ENCODE measurements at regions not wholly inside any gene's neighbourhood (a gene's known extent, or its start where the extent isn't known, plus 50 kb on each side); places are given as distances from the start of the nearest gene placed in this dataset.
A peak's percentile ranks its signal among the peaks of the same experiment; 100 is the strongest.

GRCh38 chr3:115323380-115323779 lies 176.3 kb upstream of the ZBTB20 start:
- DNase-seq (ENCODE audit: low read depth in 3 of 3, low spot score in 2 of 3): no peak

- DNase-seq (ENCODE audit: low read depth in 3 of 3, low spot score in 2 of 3): no peak
These were observed 177.0 kb upstream of the ZBTB20 start for GRCh38 chr3:115324056-115324455.

DNA sequence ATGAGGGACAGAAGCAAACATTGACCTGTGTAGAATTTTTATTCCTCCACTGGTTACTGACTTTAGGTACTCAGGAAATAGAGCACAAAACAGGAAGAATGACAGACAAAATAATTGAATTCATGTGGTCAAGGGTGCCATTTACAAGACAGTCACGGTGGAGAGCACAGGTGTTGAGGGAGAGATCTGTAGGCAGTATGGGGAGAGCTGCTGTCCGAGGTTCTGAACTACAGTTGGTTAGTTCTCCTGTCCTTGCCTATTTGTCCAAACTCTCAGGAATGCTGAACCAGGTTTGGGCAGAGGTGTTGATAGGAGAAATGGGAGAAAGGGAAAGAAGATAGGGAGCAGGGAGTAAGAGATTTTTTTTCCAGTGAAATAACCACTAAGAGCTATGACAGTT lies 178.5 kb upstream of the ZBTB20 start:
- peak in 2 of 3 donors; percentile 25 to 41 for DNase-seq (ENCODE audit: low read depth in 3 of 3, low spot score in 2 of 3)

DNA sequence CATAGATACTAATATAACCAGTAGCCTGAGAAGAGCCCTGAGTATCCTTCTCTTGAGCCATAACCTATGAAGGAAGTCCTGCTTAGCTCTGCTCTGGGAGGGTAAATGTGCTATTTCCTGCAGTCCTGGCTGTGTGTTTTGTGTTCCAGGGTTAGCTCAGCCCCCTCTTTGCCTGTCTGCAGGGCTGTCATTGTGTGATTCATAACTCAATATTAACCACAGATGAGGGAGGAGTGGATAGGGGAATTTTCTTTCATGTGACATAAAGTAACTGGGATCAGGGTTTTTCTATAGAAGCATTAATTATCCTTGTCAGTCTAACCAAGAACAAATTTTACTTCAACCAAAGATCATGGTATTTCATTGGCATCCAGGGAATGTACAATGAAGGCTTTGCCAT lies 183.3 kb upstream of the ZBTB20 start:
- no peak for DNase-seq (ENCODE audit: low read depth in 3 of 3, low spot score in 2 of 3)

GRCh38 chr3:115332998-115333397 lies 185.9 kb upstream of the ZBTB20 start:
- no peak for DNase-seq (ENCODE audit: low read depth in 3 of 3, low spot score in 2 of 3)

GRCh38 chr3:115336836-115337235 lies 189.7 kb upstream of the ZBTB20 start:
- no peak for DNase-seq (ENCODE audit: low read depth in 3 of 3, low spot score in 2 of 3)

GRCh38 chr3:115340586-115340985 lies 193.5 kb upstream of the ZBTB20 start:
- DNase-seq (ENCODE audit: low read depth in 3 of 3, low spot score in 2 of 3): no peak

GRCh38 chr3:115341208-115341607 lies 194.1 kb upstream of the ZBTB20 start:
- DNase-seq (ENCODE audit: low read depth in 3 of 3, low spot score in 2 of 3): no peak

- no peak for DNase-seq (ENCODE audit: low read depth in 3 of 3, low spot score in 2 of 3)
These were observed 200.6 kb upstream of the ZBTB20 start for GRCh38 chr3:115347737-115348136.

DNA sequence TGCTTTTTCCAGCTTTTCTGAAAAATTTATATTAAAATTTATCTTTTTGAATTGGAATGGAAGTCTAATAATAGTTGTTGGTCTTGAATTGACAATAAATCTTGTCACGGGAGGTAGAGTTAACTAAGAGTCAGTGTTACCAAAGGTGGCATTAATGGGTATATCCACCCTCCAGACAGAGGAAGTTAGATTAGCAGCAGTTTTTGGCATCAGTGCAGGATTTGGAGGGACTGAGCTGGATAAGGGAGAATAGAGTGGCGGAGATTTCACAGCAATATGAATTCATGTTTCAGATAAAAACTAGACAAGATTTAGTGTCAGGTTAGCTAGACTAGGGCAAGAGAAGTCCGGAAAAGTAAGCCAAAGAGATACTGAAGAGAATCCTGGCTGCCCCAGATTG lies 201.3 kb upstream of the ZBTB20 start:
- DNase-seq (ENCODE audit: low read depth in 3 of 3, low spot score in 2 of 3): no peak

GRCh38 chr3:115348951-115349745 lies 202.1 kb upstream of the ZBTB20 start:
- DNase-seq (ENCODE audit: low read depth in 3 of 3, low spot score in 2 of 3): no peak

GRCh38 chr3:115350606-115351005 lies 203.5 kb upstream of the ZBTB20 start:
- DNase-seq (ENCODE audit: low read depth in 3 of 3, low spot score in 2 of 3): no peak

DNA sequence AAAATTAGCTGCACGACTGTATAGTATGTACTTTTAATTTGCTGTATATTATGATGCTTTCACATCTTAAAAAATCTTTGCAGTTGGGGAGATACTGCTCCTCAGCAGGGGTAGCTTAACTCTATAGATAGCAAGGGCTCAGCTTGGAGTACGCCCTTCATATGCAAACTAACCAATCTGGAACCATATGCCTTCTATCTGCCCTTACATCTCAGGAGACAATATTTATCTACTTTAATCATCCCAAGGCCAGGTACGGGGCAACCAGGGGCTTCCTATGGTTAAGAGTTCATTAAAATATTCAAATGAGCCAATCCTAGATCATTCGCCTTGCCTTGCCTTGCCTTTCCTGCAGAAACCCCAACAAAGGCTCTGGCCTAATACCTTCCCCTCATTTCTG lies 204.1 kb upstream of the ZBTB20 start:
- no peak for DNase-seq (ENCODE audit: low read depth in 3 of 3, low spot score in 2 of 3)

DNA sequence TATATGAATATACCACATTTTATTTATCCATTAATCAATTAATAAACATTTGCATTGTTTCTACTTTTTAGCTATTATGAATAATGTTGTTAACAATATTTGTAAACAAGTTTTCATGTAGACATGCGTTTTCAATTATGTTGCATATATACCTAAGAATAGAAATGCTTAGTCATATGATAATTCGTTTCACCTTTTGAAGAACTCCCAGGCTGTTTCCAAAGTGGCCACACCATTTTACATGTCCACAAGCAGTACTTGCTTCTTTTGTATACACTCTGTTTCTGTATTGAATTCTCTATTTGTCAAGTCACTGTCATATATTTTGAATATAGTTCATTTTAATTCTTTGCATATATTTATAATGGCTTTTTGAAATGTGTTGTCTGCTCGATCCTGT lies 206.9 kb upstream of the ZBTB20 start:
- no peak for DNase-seq (ENCODE audit: low read depth in 3 of 3, low spot score in 2 of 3)

- no peak for DNase-seq (ENCODE audit: low read depth in 3 of 3, low spot score in 2 of 3)
These were observed 210.4 kb upstream of the ZBTB20 start for GRCh38 chr3:115357456-115357855.

GRCh38 chr3:115359536-115359935 lies 212.4 kb upstream of the ZBTB20 start:
- DNase-seq (ENCODE audit: low read depth in 3 of 3, low spot score in 2 of 3): no peak

GRCh38 chr3:115361806-115362205 lies 214.7 kb upstream of the ZBTB20 start:
- DNase-seq (ENCODE audit: low read depth in 3 of 3, low spot score in 2 of 3): no peak

DNA sequence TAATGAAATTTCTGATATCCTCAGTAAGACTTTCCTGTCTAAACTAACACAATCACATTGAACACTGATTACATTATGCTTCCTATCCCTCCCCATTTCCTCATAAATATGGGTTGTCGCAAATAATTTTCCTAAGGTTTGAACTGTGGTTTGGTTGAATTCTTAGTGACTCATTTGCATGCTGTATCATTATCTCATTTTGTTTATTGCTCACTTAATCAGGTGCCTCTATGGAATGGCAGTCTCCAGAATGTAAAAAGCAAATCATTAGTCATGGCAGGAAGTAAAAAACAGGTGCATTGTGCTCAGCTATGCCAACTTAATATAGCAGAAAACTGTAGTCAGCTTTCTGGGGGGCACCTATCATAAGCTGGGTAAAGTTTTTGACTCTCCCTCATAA lies 216.0 kb upstream of the ZBTB20 start:
- DNase-seq (ENCODE audit: low read depth in 3 of 3, low spot score in 2 of 3): no peak

- no peak for DNase-seq (ENCODE audit: low read depth in 3 of 3, low spot score in 2 of 3)
These were observed 221.9 kb upstream of the ZBTB20 start for GRCh38 chr3:115369021-115369420.

DNA sequence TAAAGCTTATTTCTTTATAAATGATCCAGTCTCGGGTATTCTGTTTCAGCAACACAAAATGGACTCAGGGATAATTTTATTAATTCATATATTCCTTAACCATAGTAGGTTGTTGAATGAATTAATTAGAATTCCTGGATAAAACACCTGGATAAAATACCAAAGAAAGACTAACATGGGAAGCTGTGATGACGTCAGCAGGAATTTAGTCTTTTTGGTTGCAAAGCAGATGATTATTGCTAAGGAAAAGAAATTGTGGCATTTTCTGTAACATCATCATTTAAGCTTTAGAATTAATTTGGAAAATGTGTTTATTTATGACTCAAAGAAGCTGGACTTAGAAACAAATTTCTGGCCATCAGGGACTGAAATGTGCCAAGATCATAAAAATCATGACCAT lies 228.3 kb upstream of the ZBTB20 start:
- no peak for DNase-seq (ENCODE audit: low read depth in 3 of 3, low spot score in 2 of 3)

DNA sequence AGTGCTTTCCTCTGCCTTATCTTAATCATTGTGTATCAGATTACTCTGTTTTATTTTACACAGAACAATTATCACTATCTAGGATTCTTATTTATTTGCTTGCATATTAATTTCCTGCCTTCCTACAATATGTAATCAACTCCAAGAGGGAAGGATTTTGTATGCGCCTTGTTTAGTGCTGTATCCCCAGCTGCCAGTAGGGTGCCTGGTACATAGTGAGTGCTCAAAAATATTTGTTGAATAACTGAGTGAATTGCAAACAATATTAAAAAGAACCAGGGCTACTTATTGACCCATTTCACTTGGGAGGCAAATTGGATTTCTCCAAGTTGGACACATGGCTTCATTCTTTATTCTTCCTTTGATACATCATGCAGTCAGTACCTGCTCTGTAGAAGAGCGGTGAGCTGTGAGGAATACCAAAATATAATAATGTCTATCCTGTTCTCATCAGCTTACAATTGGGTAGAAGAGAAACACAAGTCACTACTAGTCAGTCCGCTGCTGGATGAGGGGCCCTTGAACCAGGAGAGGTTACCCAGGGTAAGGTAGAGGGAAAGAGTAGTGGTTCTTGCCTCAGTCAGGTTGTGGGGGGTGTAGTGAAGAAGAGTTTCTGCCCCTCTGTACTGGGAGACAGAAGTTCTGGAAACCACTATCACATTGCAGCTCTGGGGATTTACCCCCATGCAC lies 233.9 kb upstream of the ZBTB20 start:
- no peak for DNase-seq (ENCODE audit: low read depth in 3 of 3, low spot score in 2 of 3)

- DNase-seq (ENCODE audit: low read depth in 3 of 3, low spot score in 2 of 3): no peak
These were observed 234.5 kb upstream of the ZBTB20 start for GRCh38 chr3:115381573-115381912.

- DNase-seq (ENCODE audit: low read depth in 3 of 3, low spot score in 2 of 3): no peak
These were observed 234.8 kb upstream of the ZBTB20 start for GRCh38 chr3:115381931-115382330.

Measured in right renal cortex interstitium (tissue), 3 donors.